GM21423 (cell line): ENCODE measurements at regions not wholly inside any gene's neighbourhood (a gene's known extent, or its start where the extent isn't known, plus 50 kb on each side); places are given as distances from the start of the nearest gene placed in this dataset.
A peak's percentile ranks its signal among the peaks of the same experiment; 100 is the strongest.

Experiments used
- ATAC-seq: cut with Tn5 transposase; IDR thresholded peaks from one replicate; pipeline ENCODE4 v1.9.1; 2021; ENCODE audit warnings: mild to moderate bottlenecking, moderate library complexity; ENCODE audit not compliant: unreplicated experiment

GRCh38 chr5:125401724-125402622 is 655.5 kb upstream of the ZNF608 start:
- ATAC-seq = no peak

DNA sequence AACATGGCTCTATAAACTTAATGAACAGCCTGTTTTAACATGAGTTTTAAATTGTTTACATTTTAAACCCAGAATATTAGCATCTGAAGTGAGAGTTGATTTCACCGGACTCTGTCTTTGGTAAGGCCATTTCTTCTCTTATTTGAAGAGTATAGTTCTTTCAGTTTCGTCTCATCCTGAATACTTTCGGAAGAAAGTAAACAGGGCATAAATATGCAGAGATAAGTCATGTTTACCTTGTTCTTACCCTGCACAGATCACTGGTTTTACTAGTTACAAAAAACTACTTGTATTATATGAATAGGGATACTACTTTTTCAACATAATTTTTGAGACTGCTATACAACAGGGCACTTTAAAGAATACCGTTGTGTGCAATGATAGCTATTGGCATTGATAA is 656.3 kb upstream of the ZNF608 start:
- ATAC-seq = no peak

DNA sequence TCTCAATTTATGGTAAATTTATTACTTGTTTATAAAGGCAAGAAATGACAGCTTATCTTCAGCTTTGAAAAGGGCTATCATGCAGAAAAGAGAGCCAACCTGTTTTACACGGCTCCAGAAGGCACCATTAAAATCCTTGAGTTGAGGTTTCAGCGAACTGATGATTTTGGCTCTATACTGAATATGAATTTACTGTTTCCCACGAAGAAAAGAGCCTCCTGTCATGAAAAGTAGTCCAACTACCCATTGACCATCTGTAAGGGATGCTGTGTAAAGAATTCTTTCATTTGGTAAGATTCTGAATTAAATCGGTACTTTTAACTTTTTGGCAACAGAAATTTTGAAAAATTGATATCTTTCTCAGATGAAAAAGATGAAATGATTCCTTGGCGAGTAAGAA is 657.6 kb upstream of the ZNF608 start:
- no peak for ATAC-seq

DNA sequence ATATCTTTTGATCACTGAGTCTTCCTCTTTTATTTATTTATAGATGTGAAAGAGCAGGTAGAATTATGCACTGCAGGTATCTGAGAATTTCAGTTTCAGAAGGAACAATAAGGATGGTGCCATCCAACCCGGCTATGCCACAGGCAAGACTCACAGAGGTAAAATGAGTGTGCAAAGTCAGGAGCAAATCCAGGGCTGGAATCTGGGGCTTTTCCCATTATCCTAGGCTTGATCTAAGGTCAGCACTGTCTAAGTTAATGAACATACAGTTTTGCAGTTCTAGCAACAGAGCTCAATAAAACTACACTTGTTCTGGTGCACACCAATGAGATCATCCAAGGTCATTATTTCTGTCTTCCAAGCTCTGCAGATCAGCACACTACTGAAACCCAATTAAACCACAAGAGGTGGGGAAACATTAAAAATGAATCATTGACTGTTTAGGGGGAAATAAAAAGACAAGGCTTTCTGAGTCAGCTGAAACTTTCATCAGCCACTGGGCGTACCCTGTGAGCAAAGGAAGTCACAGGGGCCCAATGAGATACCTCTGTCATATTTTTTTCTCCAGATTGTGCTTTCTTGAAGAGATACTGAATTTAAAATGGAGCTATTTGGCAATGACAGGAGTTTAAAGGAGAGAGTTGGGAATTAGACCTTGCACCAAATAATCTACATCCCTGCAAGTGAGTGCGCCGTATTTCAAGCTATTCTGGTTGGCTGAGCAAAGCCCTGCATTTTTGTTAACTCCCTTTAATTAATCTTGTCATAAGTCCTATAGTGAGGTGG is 662.2 kb upstream of the ZNF608 start:
- peak; percentile 33 for ATAC-seq

- ATAC-seq = no peak
Measured at GRCh38 chr5:125409234-125409860, 662.9 kb upstream of the ZNF608 start.

- no peak for ATAC-seq
Measured at GRCh38 chr5:125409861-125410536, 663.6 kb upstream of the ZNF608 start.

DNA sequence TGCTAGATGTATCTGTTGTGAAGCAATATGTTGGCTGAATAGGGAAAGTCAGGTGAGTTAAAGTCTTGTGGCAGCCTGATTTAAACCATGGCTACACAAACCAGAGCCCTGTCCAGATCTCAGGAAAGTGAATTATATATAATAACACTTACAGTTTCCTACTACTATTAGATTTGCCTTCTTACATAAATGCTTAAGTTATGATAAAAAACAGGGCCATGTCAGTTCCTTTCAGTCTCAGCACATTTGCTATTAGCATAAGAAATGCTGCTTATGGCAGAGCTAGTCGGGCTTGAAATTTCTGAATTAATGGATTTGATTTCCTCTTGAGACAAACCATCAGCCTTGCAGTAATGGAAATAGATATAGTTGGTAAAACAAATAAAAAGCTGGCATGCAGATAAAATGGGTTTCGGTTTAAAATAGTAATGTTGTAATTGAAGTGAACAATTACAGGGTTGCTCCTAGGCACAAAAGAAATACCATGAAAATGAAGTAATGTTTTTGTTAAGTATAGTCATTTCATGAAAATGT is 664.2 kb upstream of the ZNF608 start:
- ATAC-seq = no peak

- ATAC-seq = peak; percentile 50
Measured at GRCh38 chr5:125411071-125411743, 664.8 kb upstream of the ZNF608 start.

DNA sequence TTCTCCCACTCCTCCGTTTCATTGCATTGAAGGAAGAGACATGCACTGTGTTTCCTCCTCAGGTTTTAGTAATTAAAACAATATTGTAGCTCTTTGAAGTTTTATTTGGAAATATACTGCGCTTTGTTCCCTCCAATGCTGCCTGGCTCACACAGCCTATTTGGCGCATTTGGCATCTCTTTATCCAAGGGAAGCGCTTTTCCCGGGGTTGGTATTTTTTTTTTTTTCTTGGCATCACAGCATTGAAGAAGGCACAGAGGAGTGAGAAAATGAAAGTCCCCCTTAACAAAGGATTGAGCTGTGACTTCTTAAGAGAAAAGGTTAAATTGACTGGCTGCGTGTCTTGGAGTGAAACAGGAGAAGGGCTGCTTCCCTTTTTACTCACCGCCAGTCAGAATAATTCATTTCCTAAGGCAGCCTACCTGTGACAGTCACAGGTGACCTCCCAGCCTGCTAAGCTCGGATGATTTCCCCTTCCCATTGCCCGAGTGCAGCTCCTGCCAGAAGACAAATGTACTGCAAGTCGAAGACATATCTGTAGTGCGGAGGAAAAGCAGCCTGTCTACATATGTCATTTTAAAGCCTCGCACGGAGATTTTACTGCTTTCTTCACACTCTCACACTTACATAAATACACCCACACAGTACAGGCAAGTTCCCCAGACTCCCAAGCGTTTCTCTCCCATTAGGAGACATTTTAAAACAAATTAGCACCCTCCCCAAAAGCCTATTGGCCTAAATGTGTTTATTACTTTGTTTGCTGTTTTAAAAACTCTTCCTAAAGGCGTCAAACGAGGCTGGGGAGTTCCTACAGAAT is 665.5 kb upstream of the ZNF608 start:
- peak; percentile 57 for ATAC-seq

DNA sequence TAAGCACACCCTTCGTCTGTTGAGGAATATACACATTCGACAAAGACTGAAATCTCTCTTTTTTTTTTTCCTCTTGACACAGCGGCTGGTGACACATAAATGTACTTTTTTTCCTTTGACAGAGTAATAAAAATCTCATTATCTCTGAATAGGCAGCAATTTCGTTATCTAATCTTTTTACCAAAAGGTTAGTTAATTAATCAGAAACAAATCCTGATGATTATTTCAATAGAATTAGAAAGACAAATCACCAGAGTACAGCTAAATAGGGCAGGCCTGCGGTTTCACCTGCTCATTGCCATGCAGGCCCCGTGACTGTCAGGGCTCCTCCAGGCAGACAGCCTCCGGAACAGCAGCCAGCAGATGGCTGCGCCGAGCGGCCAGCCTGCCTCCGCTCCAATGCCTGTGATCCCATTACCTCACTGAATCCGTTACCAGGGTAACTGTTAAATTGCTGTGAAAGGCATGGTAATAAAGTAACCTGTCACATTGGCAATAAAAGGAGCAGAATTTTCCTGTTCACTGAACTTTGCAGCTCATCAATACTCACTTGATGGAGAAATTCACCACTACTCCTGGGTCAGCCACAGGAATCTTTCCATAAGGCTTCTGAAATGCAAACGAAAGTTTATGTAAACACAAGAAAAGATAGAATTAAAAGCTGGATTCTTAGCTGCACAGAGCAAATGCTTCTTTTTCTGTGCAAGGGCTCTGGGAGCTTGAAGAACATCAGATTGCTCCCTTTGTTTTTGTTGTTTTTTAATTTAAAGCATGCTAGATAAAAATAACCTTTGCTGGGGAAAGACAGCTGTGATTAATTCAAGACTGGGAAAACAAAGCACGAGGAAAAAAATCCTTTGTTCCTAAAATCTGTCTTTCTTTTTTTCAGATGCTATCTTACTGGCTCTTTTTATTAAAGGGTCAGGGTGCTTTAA is 666.4 kb upstream of the ZNF608 start:
- ATAC-seq = peak; percentile 41

GRCh38 chr5:125413496-125414274 is 667.2 kb upstream of the ZNF608 start:
- no peak for ATAC-seq

DNA sequence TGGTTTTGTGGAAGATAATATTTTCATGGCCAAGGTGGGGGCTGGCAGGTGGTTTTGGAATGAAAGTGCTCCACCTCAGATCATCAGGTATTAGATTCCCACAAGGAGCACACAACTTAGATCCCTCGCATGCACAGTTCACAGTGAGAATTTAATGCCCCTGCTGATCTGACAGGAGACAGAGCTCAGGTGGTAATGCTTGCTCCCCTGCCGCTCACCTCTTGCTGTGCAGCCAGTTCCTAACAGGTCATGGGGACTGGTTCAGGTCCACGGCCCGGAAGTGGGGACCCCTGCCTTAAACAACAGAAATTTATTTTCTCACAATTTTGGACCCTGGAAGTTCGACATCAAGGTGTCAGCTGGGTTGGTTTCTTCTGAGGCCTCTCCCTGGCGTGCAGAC is 668.7 kb upstream of the ZNF608 start:
- no peak for ATAC-seq

DNA sequence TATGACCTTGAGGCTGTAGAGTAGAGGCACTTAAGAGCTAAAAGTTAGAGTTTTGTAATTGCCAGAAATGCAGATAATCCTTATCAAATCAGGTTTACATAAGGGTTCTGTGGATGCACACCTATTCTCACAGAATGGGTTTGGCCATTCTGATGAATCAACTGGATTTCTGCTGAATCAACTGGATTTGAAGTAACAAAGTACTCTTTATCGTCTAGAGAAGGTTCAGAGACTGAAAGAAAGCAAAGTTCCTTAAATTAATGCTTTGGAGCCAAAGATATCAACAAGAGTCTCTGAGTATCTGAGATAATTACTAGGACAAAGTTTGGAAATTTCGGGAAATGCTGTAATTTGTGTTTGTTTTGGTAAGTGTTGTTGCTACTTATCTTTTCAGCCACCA is 669.6 kb upstream of the ZNF608 start:
- no peak for ATAC-seq

GRCh38 chr5:125421006-125421405 is 674.6 kb upstream of the ZNF608 start:
- no peak for ATAC-seq

GRCh38 chr5:125422342-125422741 is 675.9 kb upstream of the ZNF608 start:
- no peak for ATAC-seq

- ATAC-seq = no peak
Measured at GRCh38 chr5:125424402-125425141, 678.1 kb upstream of the ZNF608 start.

DNA sequence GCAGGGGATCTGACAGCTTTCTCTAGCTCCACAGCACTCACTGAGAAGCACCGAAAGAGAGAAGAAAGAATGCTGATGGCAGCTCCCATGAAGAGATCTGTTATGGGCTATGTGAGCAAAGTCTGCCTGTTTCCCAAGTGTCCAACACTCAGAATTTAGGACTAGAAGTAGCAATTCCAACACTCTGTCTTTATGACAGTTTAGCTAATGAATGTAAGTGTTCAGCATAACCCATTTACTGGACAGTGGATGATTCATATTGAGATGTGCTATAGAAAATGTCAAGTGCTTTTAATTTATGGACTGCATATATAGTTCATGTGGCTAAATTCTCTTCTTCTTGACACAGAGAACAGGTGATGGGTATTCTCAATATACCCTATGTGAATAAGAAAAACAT is 683.1 kb upstream of the ZNF608 start:
- no peak for ATAC-seq
